GM19397 (cell line): ENCODE measurements at regions not wholly inside any gene's neighbourhood (a gene's known extent, or its start where the extent isn't known, plus 50 kb on each side); places are given as distances from the start of the nearest gene placed in this dataset.

Experiments
- ATAC-seq: cut with Tn5 transposase; IDR thresholded peaks from one replicate; pipeline ENCODE4 v1.9.1; 2021; ENCODE audit warnings: mild to moderate bottlenecking, moderate library complexity; ENCODE audit not compliant: unreplicated experiment

GRCh38 chr20:17093782-17094181, 133.1 kb upstream of the PCSK2 start:
- ATAC-seq: no peak

- no peak for ATAC-seq
Observed at GRCh38 chr20:17097603-17098002, 129.2 kb upstream of the PCSK2 start.

- no peak for ATAC-seq
Observed at GRCh38 chr20:17100506-17100905, 126.3 kb upstream of the PCSK2 start.

GRCh38 chr20:17107127-17107526, 119.7 kb upstream of the PCSK2 start:
- no peak for ATAC-seq

GRCh38 chr20:17108896-17109295, 117.9 kb upstream of the PCSK2 start:
- no peak for ATAC-seq

- ATAC-seq: no peak
Observed at GRCh38 chr20:17109307-17109706, 117.5 kb upstream of the PCSK2 start.

- no peak for ATAC-seq
Observed at GRCh38 chr20:17128206-17128605, 98.6 kb upstream of the PCSK2 start.

GRCh38 chr20:17129089-17129488, 97.8 kb upstream of the PCSK2 start:
- ATAC-seq: no peak

- ATAC-seq: no peak
Observed at GRCh38 chr20:17137692-17138091, 89.1 kb upstream of the PCSK2 start.

- no peak for ATAC-seq
Observed at GRCh38 chr20:17138237-17138636, 88.6 kb upstream of the PCSK2 start.

GRCh38 chr20:17140894-17141293, 85.9 kb upstream of the PCSK2 start:
- no peak for ATAC-seq

- no peak for ATAC-seq
Observed at GRCh38 chr20:17141568-17141967, 85.3 kb upstream of the PCSK2 start.

- no peak for ATAC-seq
Observed at GRCh38 chr20:17142666-17143065, 84.2 kb upstream of the PCSK2 start.

GRCh38 chr20:17150858-17151257, 76.0 kb upstream of the PCSK2 start:
- ATAC-seq: no peak

GRCh38 chr20:17155401-17155800, 71.4 kb upstream of the PCSK2 start:
- ATAC-seq: no peak

GRCh38 chr20:17158701-17159100, 68.1 kb upstream of the PCSK2 start:
- ATAC-seq: no peak

GRCh38 chr20:17161673-17162481, 65.0 kb upstream of the PCSK2 start:
- ATAC-seq: no peak

GRCh38 chr20:17168026-17168612, 58.7 kb upstream of the PCSK2 start:
- no peak for ATAC-seq

- ATAC-seq: no peak
Observed at GRCh38 chr20:17169585-17170136, 57.2 kb upstream of the PCSK2 start.

- ATAC-seq: no peak
Observed at GRCh38 chr20:17171746-17172280, 55.0 kb upstream of the PCSK2 start.

GRCh38 chr20:17172836-17173516, 53.9 kb upstream of the PCSK2 start:
- ATAC-seq: no peak
